ENCODE measurements at regions not wholly inside any gene's neighbourhood (a gene's known extent, or its start where the extent isn't known, plus 50 kb on each side); places are given as distances from the start of the nearest gene placed in this dataset.
"Not testable (repeated sequence)": the region's sequence is repeated elsewhere in the genome, so short reads cannot be mapped to it uniquely, and the experiment has no call there.

DNA sequence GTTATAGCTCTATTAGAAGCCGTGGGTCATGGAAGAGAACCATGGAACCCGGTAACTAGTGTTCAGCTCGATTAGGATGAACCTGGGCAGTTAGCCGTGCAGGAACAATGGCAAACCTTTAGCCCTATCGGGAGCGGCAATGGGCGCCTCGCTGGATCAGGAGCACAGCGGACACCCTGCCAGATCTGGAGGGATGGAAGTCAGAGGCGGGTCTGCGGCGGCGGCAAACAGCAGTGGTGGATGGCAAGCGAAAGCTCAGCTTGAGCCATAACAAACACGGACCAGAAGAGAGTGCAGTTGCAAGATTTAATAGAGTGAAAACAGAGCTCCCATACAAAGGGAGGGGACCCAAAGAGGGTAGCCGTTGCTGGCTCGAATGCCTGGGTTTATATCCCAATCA lies 160.2 kb upstream of the RGS6 start:
- peaks cover 25% of the 10 kb centered on the region for H3K9me3 ChIP-seq (ENCODE audit: control insufficient read depth, low read length)
- WGBS, 2 experiments (ENCODE audit: insufficient coverage in 2 of 2) = 94 to 96% methylated on average over 6 to 9 of the region's 17 CpGs
- H3K4me3 ChIP-seq (ENCODE audit: extremely low read depth, insufficient read depth, low read length, poor library complexity, severe bottlenecking); H3K36me3 ChIP-seq (ENCODE audit: control insufficient read depth, insufficient read depth, low read length); H3K27ac ChIP-seq (ENCODE audit: low read depth, low read length, severe bottlenecking); H3K4me1 ChIP-seq (ENCODE audit: control insufficient read depth, insufficient read depth, low read length, poor library complexity, severe bottlenecking): not testable (repeated sequence)

DNA sequence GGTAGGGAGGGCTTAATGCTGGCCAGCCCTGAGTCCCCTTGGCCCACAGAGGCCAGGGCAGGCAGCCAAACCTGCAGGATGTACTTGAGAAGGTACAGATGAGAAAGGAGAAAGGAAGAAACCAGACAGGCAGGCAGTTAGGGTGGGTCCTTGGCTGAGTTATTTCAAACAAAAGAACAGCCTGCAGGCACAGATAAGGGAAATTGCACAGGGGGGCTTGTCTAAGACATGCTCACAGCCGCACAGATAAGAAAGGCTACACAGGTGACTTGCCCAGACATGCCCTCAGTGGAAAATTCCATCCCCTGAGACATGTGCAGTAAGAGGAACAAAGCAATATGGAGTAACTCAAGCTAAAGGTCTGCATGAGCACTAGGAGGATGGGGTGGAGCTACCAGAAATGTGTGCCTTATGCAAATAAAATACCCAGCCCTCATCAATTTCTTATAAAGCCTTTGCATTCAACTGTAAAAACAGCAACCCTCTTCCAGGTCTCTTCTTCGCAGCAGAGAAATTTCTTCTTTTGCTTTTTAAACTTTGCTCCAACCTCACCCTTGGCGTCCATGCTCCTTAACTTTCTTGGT lies 158.2 kb upstream of the RGS6 start:
- H3K27ac ChIP-seq (ENCODE audit: low read depth, low read length, severe bottlenecking) = peak overlapping the region; percentile 19
- no peaks in the 10 kb centered on the region for H3K36me3 ChIP-seq (ENCODE audit: control insufficient read depth, insufficient read depth, low read length)
- no peak overlapping the region for H3K4me3 ChIP-seq (ENCODE audit: extremely low read depth, insufficient read depth, low read length, poor library complexity, severe bottlenecking)
- 89 to 97% methylated on average over 2 to 3 of the region's 3 CpGs for WGBS, 2 experiments (ENCODE audit: insufficient coverage in 2 of 2)
- H3K9me3 ChIP-seq (ENCODE audit: control insufficient read depth, low read length) = peaks cover 25% of the 10 kb centered on the region
- H3K4me1 ChIP-seq (ENCODE audit: control insufficient read depth, insufficient read depth, low read length, poor library complexity, severe bottlenecking) = no peaks in the 10 kb centered on the region

DNA sequence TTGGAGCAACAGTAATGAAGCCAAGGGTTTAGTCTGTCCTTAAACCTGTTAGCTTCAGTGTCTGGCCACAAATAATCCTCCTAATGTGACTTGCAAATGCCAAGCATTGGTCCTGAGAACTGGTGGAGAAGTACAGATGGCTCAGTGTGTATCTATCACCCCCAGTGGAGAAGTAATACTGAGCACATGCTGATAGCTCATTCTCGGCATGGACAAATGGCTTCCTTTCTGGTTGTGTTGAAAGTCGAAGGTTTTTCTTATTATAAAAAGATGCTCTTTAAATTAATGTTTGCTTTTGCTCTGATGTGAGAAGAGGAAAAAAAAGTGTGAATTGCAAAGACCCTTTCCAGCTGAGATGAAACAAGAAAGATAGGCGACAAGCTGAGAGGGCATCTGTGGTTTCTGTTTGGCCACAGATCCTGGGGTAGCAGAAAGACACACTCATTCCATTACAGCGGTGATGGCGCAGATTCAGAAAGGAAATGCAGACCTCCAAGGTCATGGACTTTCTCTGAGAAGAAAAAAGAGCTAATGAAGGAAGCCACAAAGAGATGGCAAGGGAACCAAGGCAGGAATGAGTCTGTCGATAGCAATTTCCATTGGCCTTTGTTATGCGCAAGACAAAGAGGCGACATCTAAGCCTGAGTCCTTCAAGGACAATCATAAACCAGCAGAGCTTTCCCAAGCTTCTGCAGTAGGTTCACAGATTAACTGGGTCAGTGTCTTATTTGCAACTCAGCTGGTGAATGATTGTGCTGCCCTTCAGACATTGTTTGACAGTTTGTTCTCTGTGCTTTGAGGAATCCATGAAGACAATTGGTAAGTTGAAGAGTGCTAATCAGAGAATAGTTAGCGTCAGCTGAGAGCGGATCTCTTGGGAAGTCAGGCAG lies 155.5 kb upstream of the RGS6 start:
- H3K9me3 ChIP-seq (ENCODE audit: control insufficient read depth, low read length) = peaks cover 25% of the 10 kb centered on the region
- 36 to 40% methylated on average over 5 to 9 of the region's 10 CpGs for WGBS, 2 experiments (ENCODE audit: insufficient coverage in 2 of 2)
- no peaks in the 10 kb centered on the region for H3K4me1 ChIP-seq (ENCODE audit: control insufficient read depth, insufficient read depth, low read length, poor library complexity, severe bottlenecking)
- no peaks in the 10 kb centered on the region for H3K36me3 ChIP-seq (ENCODE audit: control insufficient read depth, insufficient read depth, low read length)
- H3K27ac ChIP-seq (ENCODE audit: low read depth, low read length, severe bottlenecking) = no peak overlapping the region
- H3K4me3 ChIP-seq (ENCODE audit: extremely low read depth, insufficient read depth, low read length, poor library complexity, severe bottlenecking) = no peak overlapping the region

DNA sequence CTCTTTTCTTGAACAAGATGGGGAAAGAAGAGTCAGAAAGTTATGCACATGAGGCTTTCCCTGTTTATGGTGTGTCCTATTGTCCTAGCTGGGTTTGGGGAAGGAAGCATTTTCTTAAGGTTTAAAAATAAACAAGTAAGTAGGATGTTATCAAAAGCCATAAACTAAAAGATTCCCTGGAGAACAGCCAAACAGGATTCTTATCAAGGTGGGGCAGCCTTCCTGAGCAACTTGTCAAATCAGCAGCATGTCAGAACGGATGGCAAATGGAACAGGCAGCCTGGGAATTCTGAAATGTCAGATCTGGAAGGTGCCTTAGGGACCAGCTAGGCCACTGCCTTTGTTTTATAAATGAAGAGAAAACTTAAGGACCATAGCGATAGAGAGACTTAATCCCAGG lies 152.2 kb upstream of the RGS6 start:
- WGBS, 2 experiments (ENCODE audit: insufficient coverage in 2 of 2) = 64 to 90% methylated on average over 2 of the region's 2 CpGs
- Histone ChIP-seq H3K27ac (ENCODE audit: low read depth, low read length, severe bottlenecking) (peak overlapping the region; percentile 46), H3K36me3 (ENCODE audit: control insufficient read depth, insufficient read depth, low read length) (no peaks in the 10 kb centered on the region), H3K4me3 (ENCODE audit: extremely low read depth, insufficient read depth, low read length, poor library complexity, severe bottlenecking) (no peak overlapping the region), H3K4me1 (ENCODE audit: control insufficient read depth, insufficient read depth, low read length, poor library complexity, severe bottlenecking) (no peaks in the 10 kb centered on the region), H3K9me3 (ENCODE audit: control insufficient read depth, low read length) (peaks cover 6% of the 10 kb centered on the region)

DNA sequence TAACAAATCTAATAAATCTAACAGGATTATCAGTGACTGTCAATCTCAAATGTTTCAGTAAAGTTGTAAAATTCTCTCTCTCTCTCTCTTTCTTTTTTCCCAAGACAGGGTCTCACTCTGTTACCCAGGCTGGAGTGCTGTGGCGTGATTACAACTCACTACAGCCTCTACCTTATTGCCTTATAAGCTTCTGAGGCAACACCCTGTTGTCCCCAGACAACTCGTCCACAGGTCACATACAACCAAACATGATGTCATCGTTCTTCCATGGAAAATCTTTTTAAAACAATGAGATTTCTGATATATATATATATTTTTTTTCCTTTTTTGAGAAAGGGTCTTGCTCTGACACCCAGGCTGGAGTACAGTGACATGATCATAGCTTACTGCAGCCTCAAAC lies 151.4 kb upstream of the RGS6 start:
- Histone ChIP-seq H3K4me3 (ENCODE audit: extremely low read depth, insufficient read depth, low read length, poor library complexity, severe bottlenecking) (no peak overlapping the region), H3K36me3 (ENCODE audit: control insufficient read depth, insufficient read depth, low read length) (no peaks in the 10 kb centered on the region), H3K4me1 (ENCODE audit: control insufficient read depth, insufficient read depth, low read length, poor library complexity, severe bottlenecking) (no peaks in the 10 kb centered on the region), H3K9me3 (ENCODE audit: control insufficient read depth, low read length) (no peaks in the 10 kb centered on the region), H3K27ac (ENCODE audit: low read depth, low read length, severe bottlenecking) (no peak overlapping the region)
- 86 to 100% methylated on average over 1 of the region's 3 CpGs for WGBS, 2 experiments (ENCODE audit: insufficient coverage in 2 of 2)

DNA sequence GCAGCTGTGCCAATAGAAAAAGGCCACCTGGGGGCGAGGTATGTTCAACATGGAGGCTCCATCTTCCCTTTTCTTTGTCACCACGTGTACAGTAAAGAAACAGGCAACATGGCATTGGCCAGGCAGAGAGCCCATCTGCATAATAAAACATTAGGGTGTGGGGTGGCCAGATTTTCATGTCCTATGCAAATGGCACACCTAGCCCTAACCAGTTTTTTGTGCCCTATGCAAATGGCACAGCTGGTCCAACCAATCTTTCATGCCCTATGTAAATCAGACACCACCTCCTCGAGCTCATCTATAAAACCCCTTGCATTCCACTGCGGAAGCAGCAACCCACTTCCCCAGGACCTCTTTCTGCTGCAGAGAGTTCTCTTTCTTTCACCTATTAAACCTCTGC lies 149.1 kb upstream of the RGS6 start:
- no peaks in the 10 kb centered on the region for H3K36me3 ChIP-seq (ENCODE audit: control insufficient read depth, insufficient read depth, low read length)
- no peaks in the 10 kb centered on the region for H3K9me3 ChIP-seq (ENCODE audit: control insufficient read depth, low read length)
- 87 to 92% methylated on average over 2 to 3 of the region's 4 CpGs for WGBS, 2 experiments (ENCODE audit: insufficient coverage in 2 of 2)
- no peaks in the 10 kb centered on the region for H3K4me1 ChIP-seq (ENCODE audit: control insufficient read depth, insufficient read depth, low read length, poor library complexity, severe bottlenecking)
- no peak overlapping the region for H3K4me3 ChIP-seq (ENCODE audit: extremely low read depth, insufficient read depth, low read length, poor library complexity, severe bottlenecking)
- no peak overlapping the region for H3K27ac ChIP-seq (ENCODE audit: low read depth, low read length, severe bottlenecking)

DNA sequence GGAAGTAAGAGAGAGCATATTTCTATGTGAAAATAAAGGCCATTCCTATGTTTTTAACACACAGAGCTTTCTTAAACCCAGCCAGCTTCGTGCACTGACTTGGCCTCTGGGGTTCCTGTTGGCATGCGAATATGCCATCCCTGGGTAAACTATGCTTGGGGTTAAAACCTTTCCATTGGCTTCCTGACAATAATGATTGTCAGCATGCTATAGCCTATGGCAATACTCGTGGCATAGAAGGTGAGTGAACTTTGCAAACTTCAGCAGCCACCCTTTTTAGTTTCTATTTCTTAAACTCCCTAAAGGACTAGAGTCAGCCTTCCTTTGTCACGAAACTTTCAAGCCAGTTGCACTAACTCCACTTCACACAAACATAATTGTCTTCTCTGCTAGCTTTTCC lies 148.4 kb upstream of the RGS6 start:
- Histone ChIP-seq H3K4me1 (ENCODE audit: control insufficient read depth, insufficient read depth, low read length, poor library complexity, severe bottlenecking) (no peaks in the 10 kb centered on the region), H3K27ac (ENCODE audit: low read depth, low read length, severe bottlenecking) (no peak overlapping the region), H3K4me3 (ENCODE audit: extremely low read depth, insufficient read depth, low read length, poor library complexity, severe bottlenecking) (no peak overlapping the region), H3K9me3 (ENCODE audit: control insufficient read depth, low read length) (no peaks in the 10 kb centered on the region), H3K36me3 (ENCODE audit: control insufficient read depth, insufficient read depth, low read length) (no peaks in the 10 kb centered on the region)
- WGBS, 2 experiments (ENCODE audit: insufficient coverage in 2 of 2) = 78 to 83% methylated on average over 3 to 4 of the region's 4 CpGs

DNA sequence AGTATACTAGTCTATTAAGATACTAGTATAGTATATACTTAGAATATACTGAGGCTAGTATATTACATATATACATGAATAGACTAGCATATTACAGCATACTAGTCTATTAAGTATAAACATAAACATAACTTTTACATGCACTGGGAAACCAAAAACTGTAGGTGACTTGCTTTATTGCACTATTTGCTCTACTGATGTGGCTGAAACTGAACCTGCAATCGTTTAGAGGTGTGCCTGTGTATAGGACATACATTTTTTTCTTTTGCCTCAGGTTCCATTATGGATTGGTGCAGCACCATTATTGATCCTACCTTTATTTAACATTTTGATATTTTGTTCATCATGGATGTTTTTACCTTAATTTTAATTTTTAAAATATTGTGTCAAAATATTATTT lies 143.2 kb upstream of the RGS6 start:
- H3K36me3 ChIP-seq (ENCODE audit: control insufficient read depth, insufficient read depth, low read length) = no peaks in the 10 kb centered on the region
- 100% methylated on average over 1 of the region's 1 CpG; no CpG with 5 or more reads in 1 of the 2 experiments for WGBS, 2 experiments (ENCODE audit: insufficient coverage in 2 of 2)
- no peak overlapping the region for H3K27ac ChIP-seq (ENCODE audit: low read depth, low read length, severe bottlenecking)
- peaks cover 5% of the 10 kb centered on the region for H3K9me3 ChIP-seq (ENCODE audit: control insufficient read depth, low read length)
- no peaks in the 10 kb centered on the region for H3K4me1 ChIP-seq (ENCODE audit: control insufficient read depth, insufficient read depth, low read length, poor library complexity, severe bottlenecking)
- no peak overlapping the region for H3K4me3 ChIP-seq (ENCODE audit: extremely low read depth, insufficient read depth, low read length, poor library complexity, severe bottlenecking)

DNA sequence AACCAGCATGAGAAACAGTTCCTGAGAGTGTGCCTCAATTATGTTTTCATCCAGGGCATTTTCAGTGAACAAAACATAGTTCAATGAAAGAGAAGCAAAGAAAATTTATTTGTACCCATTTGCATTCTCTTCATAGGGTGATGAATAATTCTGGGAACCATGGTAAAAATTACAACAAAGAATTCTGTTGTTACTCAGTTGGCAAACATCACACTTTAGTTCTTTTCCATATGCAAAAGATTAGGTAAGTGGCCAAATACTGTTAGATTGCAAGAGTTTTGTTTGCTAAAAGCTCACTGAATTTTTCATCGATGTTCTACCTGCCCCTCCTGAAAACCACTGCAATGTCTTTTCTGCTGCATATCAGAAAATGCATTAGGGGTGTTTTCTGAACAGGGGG lies 132.4 kb upstream of the RGS6 start:
- H3K9me3 ChIP-seq (ENCODE audit: control insufficient read depth, low read length) = no peaks in the 10 kb centered on the region
- no peak overlapping the region for H3K27ac ChIP-seq (ENCODE audit: low read depth, low read length, severe bottlenecking)
- H3K36me3 ChIP-seq (ENCODE audit: control insufficient read depth, insufficient read depth, low read length) = no peaks in the 10 kb centered on the region
- no peak overlapping the region for H3K4me3 ChIP-seq (ENCODE audit: extremely low read depth, insufficient read depth, low read length, poor library complexity, severe bottlenecking)
- H3K4me1 ChIP-seq (ENCODE audit: control insufficient read depth, insufficient read depth, low read length, poor library complexity, severe bottlenecking) = peaks cover 10% of the 10 kb centered on the region
- 90% methylated on average over 1 of the region's 1 CpG; no CpG with 5 or more reads in 1 of the 2 experiments for WGBS, 2 experiments (ENCODE audit: insufficient coverage in 2 of 2)

DNA sequence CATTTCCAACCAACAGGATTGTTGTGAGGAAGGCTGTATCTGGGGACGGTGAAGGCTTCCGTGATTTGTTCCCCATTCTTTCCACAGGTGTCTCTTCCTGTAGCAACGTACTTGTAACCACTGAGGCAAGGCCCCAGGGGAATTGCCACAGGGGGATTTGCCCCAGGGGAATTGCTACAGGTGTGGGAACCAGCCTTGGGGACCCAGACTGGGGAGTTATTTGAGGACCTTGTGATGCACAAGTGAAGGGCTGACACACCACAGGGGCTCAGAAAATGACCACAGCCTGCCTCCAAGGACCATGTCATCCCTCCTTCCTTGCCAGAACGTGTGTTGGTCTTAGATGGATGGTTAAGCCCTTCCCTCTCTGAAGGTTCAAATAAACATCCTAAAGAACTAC lies 131.4 kb upstream of the RGS6 start:
- Histone ChIP-seq H3K27ac (ENCODE audit: low read depth, low read length, severe bottlenecking) (no peak overlapping the region), H3K4me3 (ENCODE audit: extremely low read depth, insufficient read depth, low read length, poor library complexity, severe bottlenecking) (no peak overlapping the region), H3K9me3 (ENCODE audit: control insufficient read depth, low read length) (no peaks in the 10 kb centered on the region), H3K4me1 (ENCODE audit: control insufficient read depth, insufficient read depth, low read length, poor library complexity, severe bottlenecking) (peaks cover 10% of the 10 kb centered on the region), H3K36me3 (ENCODE audit: control insufficient read depth, insufficient read depth, low read length) (no peaks in the 10 kb centered on the region)
- WGBS, 2 experiments (ENCODE audit: insufficient coverage in 2 of 2) = 95 to 96% methylated on average over 3 to 4 of the region's 4 CpGs

All from mesodermal cell (in vitro differentiated cells).